Vagina (tissue), 2 donors: ENCODE measurements at regions not wholly inside any gene's neighbourhood (a gene's known extent, or its start where the extent isn't known, plus 50 kb on each side); places are given as distances from the start of the nearest gene placed in this dataset.

Source experiments
- CTCF ChIP-seq, 3 experiments: fragments of 450-650 bp in 2 of 3; fragments of 200-600 bp in 1 of 3; sonication (generic) in 1 of 3; IDR thresholded peaks; one replicate each; pipeline ENCODE4 v1.5.1; 2017 to 2019; ENCODE audit warnings: antibody characterized with exemption in 3 of 3, mild to moderate bottlenecking in 2 of 3, moderate library complexity in 2 of 3
- POLR2AphosphoS5 ChIP-seq, 2 donors: sonication (generic); formaldehyde crosslinking; IDR thresholded peaks; one replicate each; pipeline ENCODE4 v1.9.0; 2017; ENCODE audit warnings: antibody characterized with exemption in 2 of 2, mild to moderate bottlenecking in 2 of 2, low read depth in 1 of 2; ENCODE audit not compliant: insufficient read depth in 1 of 2

GRCh38 chr11:92911478-92911877 is 58.0 kb upstream of the MTNR1B start:
- TF ChIP-seq CTCF (IDR thresholded peaks at IDR 0.05) (no peak), POLR2AphosphoS5 (IDR thresholded peaks at IDR 0.05; ENCODE audit: insufficient read depth in 1 of 2, low read depth in 1 of 2) (no peak)
